RWPE2 (cell line): ENCODE measurements at regions not wholly inside any gene's neighbourhood (a gene's known extent, or its start where the extent isn't known, plus 50 kb on each side); places are given as distances from the start of the nearest gene placed in this dataset.

Experiments used
- ATAC-seq: fragments of 200-7000 bp; cut with Tn5 transposase; 3 replicates; pipeline ENCODE4 v1.9.1; 2021; ENCODE audit warnings: low read depth
- DNase-seq: peaks from one replicate; pipeline ENCODE4 v3.0.0-alpha.2; 2020; ENCODE audit warnings: low spot score
- H3K27ac ChIP-seq: fragments of 450-650 bp; 2 replicates; pipeline ENCODE4 v1.5.1; 2017; ENCODE audit warnings: mild to moderate bottlenecking; ENCODE audit not compliant: poor library complexity, severe bottlenecking
- H3K27me3 ChIP-seq: fragments of 250-450 bp; sonication (Bioruptor Pico); 2 replicates; pipeline ENCODE4 v1.5.1; 2021; ENCODE audit warnings: mild to moderate bottlenecking, moderate library complexity; ENCODE audit not compliant: insufficient read depth, poor library complexity, severe bottlenecking
- H3K36me3 ChIP-seq: fragments of 250-450 bp; sonication (Bioruptor Pico); 2 replicates; pipeline ENCODE4 v1.5.1; 2020; ENCODE audit warnings: low read depth, mild to moderate bottlenecking, moderate library complexity
- H3K4me1 ChIP-seq: fragments of 250-450 bp; sonication (Bioruptor Pico); 2 replicates; pipeline ENCODE4 v1.5.1; 2021; ENCODE audit warnings: mild to moderate bottlenecking, moderate library complexity; ENCODE audit not compliant: insufficient read depth, poor library complexity, severe bottlenecking
- H3K4me3 ChIP-seq: fragments of 250-450 bp; sonication (Bioruptor Pico); 2 replicates; pipeline ENCODE4 v1.5.1; 2021; ENCODE audit warnings: mild to moderate bottlenecking, moderate library complexity; ENCODE audit not compliant: severe bottlenecking
- H3K9me3 ChIP-seq: fragments of 250-450 bp; sonication (Bioruptor Pico); 2 replicates; pipeline ENCODE4 v1.5.1; 2021; ENCODE audit warnings: mild to moderate bottlenecking, moderate library complexity; ENCODE audit not compliant: severe bottlenecking
- CTCF ChIP-seq: fragments of 450-650 bp; IDR thresholded peaks from one replicate; pipeline ENCODE4 v1.5.1; 2017; ENCODE audit warnings: mild to moderate bottlenecking, moderate library complexity; ENCODE audit not compliant: poor library complexity, severe bottlenecking

GRCh38 chr2:221640686-221641085 lies 68.6 kb upstream of the EPHA4 start:
- H3K4me1 ChIP-seq = no peaks in the 10 kb centered on the region
- DNase-seq = no peak
- H3K27ac ChIP-seq = no peak overlapping the region
- no peak overlapping the region for H3K4me3 ChIP-seq
- no peak for TF ChIP-seq CTCF
- ATAC-seq = no peak
- H3K9me3 ChIP-seq = no peaks in the 10 kb centered on the region
- no peaks in the 10 kb centered on the region for H3K27me3 ChIP-seq
- H3K36me3 ChIP-seq = no peaks in the 10 kb centered on the region

GRCh38 chr2:221637851-221638250 lies 65.7 kb upstream of the EPHA4 start:
- no peaks in the 10 kb centered on the region for H3K27me3 ChIP-seq
- H3K27ac ChIP-seq = no peak overlapping the region
- no peak overlapping the region for H3K4me3 ChIP-seq
- H3K4me1 ChIP-seq = no peaks in the 10 kb centered on the region
- no peaks in the 10 kb centered on the region for H3K36me3 ChIP-seq
- no peak for ATAC-seq
- H3K9me3 ChIP-seq = no peaks in the 10 kb centered on the region
- no peak for TF ChIP-seq CTCF
- DNase-seq = no peak

GRCh38 chr2:221635949-221636348 lies 63.8 kb upstream of the EPHA4 start:
- no peaks in the 10 kb centered on the region for H3K9me3 ChIP-seq
- no peak overlapping the region for H3K27ac ChIP-seq
- no peaks in the 10 kb centered on the region for H3K36me3 ChIP-seq
- DNase-seq (no peak), ATAC-seq (peak; percentile 56; the same call in 2 of the 3 replicates)
- H3K4me3 ChIP-seq = no peak overlapping the region
- no peaks in the 10 kb centered on the region for H3K27me3 ChIP-seq
- H3K4me1 ChIP-seq = no peaks in the 10 kb centered on the region
- peak; percentile 8 for TF ChIP-seq CTCF

- H3K27me3 ChIP-seq = no peaks in the 10 kb centered on the region
- peak; percentile 58; the same call in 1 of the 3 replicates for ATAC-seq
- no peak overlapping the region for H3K4me3 ChIP-seq
- no peaks in the 10 kb centered on the region for H3K9me3 ChIP-seq
- no peak for DNase-seq
- no peak overlapping the region for H3K27ac ChIP-seq
- H3K36me3 ChIP-seq = no peaks in the 10 kb centered on the region
- TF ChIP-seq CTCF = no peak
- H3K4me1 ChIP-seq = no peaks in the 10 kb centered on the region
Observed at GRCh38 chr2:221629468-221629867, 57.4 kb upstream of the EPHA4 start.

- Histone ChIP-seq H3K4me3 (no peak overlapping the region), H3K27me3 (no peaks in the 10 kb centered on the region), H3K4me1 (no peaks in the 10 kb centered on the region), H3K36me3 (no peaks in the 10 kb centered on the region), H3K27ac (no peak overlapping the region), H3K9me3 (no peaks in the 10 kb centered on the region)
- no peak for TF ChIP-seq CTCF
- no peak for ATAC-seq
- no peak for DNase-seq
Observed at GRCh38 chr2:221624475-221624874, 52.4 kb upstream of the EPHA4 start.
